H9 (cell line): ENCODE measurements at regions not wholly inside any gene's neighbourhood (a gene's known extent, or its start where the extent isn't known, plus 50 kb on each side); places are given as distances from the start of the nearest gene placed in this dataset.

ENCODE experiments used
- DNase-seq: peaks from one replicate; pipeline ENCODE4 v3.0.0-alpha.2; 2017
- H2AFZ ChIP-seq: one replicate; pipeline ENCODE4 v1.6.1; 2013; ENCODE audit warnings: mild to moderate bottlenecking, low read length, control low read depth, moderate library complexity
- H2AK5ac ChIP-seq: 2 replicates; pipeline ENCODE4 v1.6.1; 2013; ENCODE audit warnings: low read length, control low read depth, mixed read lengths; ENCODE audit not compliant: insufficient read length
- H2BK120ac ChIP-seq: one replicate; pipeline ENCODE4 v1.6.1; 2013; ENCODE audit warnings: low read depth, mild to moderate bottlenecking, low read length, control low read depth, inconsistent platforms; ENCODE audit not compliant: poor library complexity, severe bottlenecking
- H2BK12ac ChIP-seq: 2 replicates; pipeline ENCODE4 v1.6.1; 2013; ENCODE audit warnings: low read length, control low read depth, mixed read lengths, low read depth; ENCODE audit not compliant: insufficient read length
- H2BK15ac ChIP-seq: 2 replicates; pipeline ENCODE4 v1.6.1; 2013; ENCODE audit warnings: low read depth, low read length, control low read depth
- H2BK20ac ChIP-seq: one replicate; pipeline ENCODE4 v1.6.1; 2013; ENCODE audit warnings: low read depth, mild to moderate bottlenecking, low read length, control low read depth, inconsistent platforms; ENCODE audit not compliant: poor library complexity, severe bottlenecking
- H2BK5ac ChIP-seq: 2 replicates; pipeline ENCODE4 v1.6.1; 2013; ENCODE audit warnings: low read length, control low read depth, mixed read lengths; ENCODE audit not compliant: insufficient read length
- H3K14ac ChIP-seq: 2 replicates; pipeline ENCODE4 v1.6.1; 2013; ENCODE audit warnings: low read length, control low read depth; ENCODE audit not compliant: insufficient read depth
- H3K18ac ChIP-seq: 2 replicates; pipeline ENCODE4 v1.6.1; 2013; ENCODE audit warnings: low read depth, mild to moderate bottlenecking, mixed read lengths, low read length, control low read depth; ENCODE audit not compliant: insufficient read length
- H3K23ac ChIP-seq: 2 replicates; pipeline ENCODE4 v1.6.1; 2013; ENCODE audit warnings: low read length, control low read depth, mixed read lengths, low read depth; ENCODE audit not compliant: insufficient read length
- H3K23me2 ChIP-seq: 2 replicates; pipeline ENCODE4 v1.6.1; 2013; ENCODE audit warnings: low read depth, mild to moderate bottlenecking, mixed read lengths, low read length, control low read depth; ENCODE audit not compliant: insufficient read length, poor library complexity, severe bottlenecking
- H3K27ac ChIP-seq: 2 replicates; pipeline ENCODE4 v1.5.1; 2013; ENCODE audit warnings: low read length, control low read depth, mixed read lengths, low read depth; ENCODE audit not compliant: insufficient read length
- H3K27me3 ChIP-seq: 2 replicates; pipeline ENCODE4 v1.6.1; 2013; ENCODE audit warnings: low read length, control low read depth, inconsistent platforms; ENCODE audit not compliant: insufficient read depth
- H3K4ac ChIP-seq: 2 replicates; pipeline ENCODE4 v1.6.1; 2013; ENCODE audit warnings: low read depth, mild to moderate bottlenecking, control low read depth, inconsistent platforms, low read length, moderate library complexity
- H3K4me1 ChIP-seq: 2 replicates; pipeline ENCODE4 v1.6.1; 2013; ENCODE audit warnings: low read length, control low read depth, inconsistent platforms; ENCODE audit not compliant: insufficient read depth
- H3K4me2 ChIP-seq: 2 replicates; pipeline ENCODE4 v1.6.1; 2013; ENCODE audit warnings: low read length, control low read depth, mixed read lengths; ENCODE audit not compliant: insufficient read length, insufficient read depth
- H3K56ac ChIP-seq: 2 replicates; pipeline ENCODE4 v1.6.1; 2013; ENCODE audit warnings: low read depth, mild to moderate bottlenecking, mixed read lengths, low read length, control low read depth; ENCODE audit not compliant: insufficient read length
- H3K79me1 ChIP-seq: 2 replicates; pipeline ENCODE4 v1.6.1; 2013; ENCODE audit warnings: low read depth, mild to moderate bottlenecking, moderate library complexity, low read length, control low read depth, inconsistent platforms; ENCODE audit not compliant: insufficient read depth, poor library complexity, severe bottlenecking
- H3K79me2 ChIP-seq: 2 replicates; pipeline ENCODE4 v1.6.1; 2013; ENCODE audit warnings: low read length, control low read depth, inconsistent platforms; ENCODE audit not compliant: insufficient read depth
- H3K9ac ChIP-seq: 2 replicates; pipeline ENCODE4 v1.6.1; 2013; ENCODE audit warnings: low read length, control low read depth, mixed read lengths; ENCODE audit not compliant: insufficient read length; ENCODE audit errors: extremely low read depth
- H3K9me3 ChIP-seq: one replicate; pipeline ENCODE4 v1.6.1; 2013; ENCODE audit warnings: low read depth, low read length, inconsistent platforms; ENCODE audit not compliant: control insufficient read depth
- H3T11ph ChIP-seq: one replicate; pipeline ENCODE4 v1.6.1; 2013; ENCODE audit warnings: mild to moderate bottlenecking, low read length, control low read depth, inconsistent platforms
- H4K20me1 ChIP-seq: one replicate; pipeline ENCODE4 v1.6.1; 2013; ENCODE audit not compliant: control insufficient read depth, insufficient read length, insufficient read depth
- H4K5ac ChIP-seq: 2 replicates; pipeline ENCODE4 v1.6.1; 2013; ENCODE audit warnings: low read depth, mild to moderate bottlenecking, mixed read lengths, low read length, control low read depth; ENCODE audit not compliant: insufficient read length
- H4K8ac ChIP-seq: replicated peaks from 2 replicates; pipeline ENCODE4 v1.6.1; 2013; ENCODE audit warnings: low read length, control low read depth, mixed read lengths, low read depth; ENCODE audit not compliant: insufficient read length
- H4K91ac ChIP-seq: 2 replicates; pipeline ENCODE4 v1.6.1; 2013; ENCODE audit warnings: low read depth, mild to moderate bottlenecking, moderate library complexity, mixed read lengths, low read length, control low read depth; ENCODE audit not compliant: insufficient read length
- H3K27ac Mint-ChIP-seq, 3 experiments: 2 replicates in 2 of 3; 3 replicates in 1 of 3; pipeline ENCODE4 v1.8.0; 2020 to 2021; ENCODE audit warnings: mixed read lengths in 3 of 3, mild to moderate bottlenecking in 1 of 3, moderate library complexity in 1 of 3
- H3K27me3 Mint-ChIP-seq: 2 replicates; pipeline ENCODE4 v1.8.0; 2021; ENCODE audit warnings: low read depth, mild to moderate bottlenecking, moderate library complexity, mixed read lengths
- H3K36me3 Mint-ChIP-seq, 3 experiments: 2 replicates in 2 of 3; 3 replicates in 1 of 3; pipeline ENCODE4 v1.8.0; 2020 to 2021; ENCODE audit warnings: low read depth in 3 of 3, mixed read lengths in 3 of 3; ENCODE audit not compliant: insufficient read depth in 1 of 3
- H3K4me1 Mint-ChIP-seq, 2 experiments: 2 replicates each; pipeline ENCODE4 v1.8.0; 2020; ENCODE audit warnings: mixed read lengths in 2 of 2
- H3K4me3 Mint-ChIP-seq, 2 experiments: 2 replicates in 1 of 2; 3 replicates in 1 of 2; pipeline ENCODE4 v1.8.0; 2020 to 2021; ENCODE audit warnings: mild to moderate bottlenecking in 2 of 2, mixed read lengths in 2 of 2, moderate library complexity in 1 of 2
- H3K9me3 Mint-ChIP-seq, 2 experiments: 2 replicates in 1 of 2; 3 replicates in 1 of 2; pipeline ENCODE4 v1.8.0; 2020; ENCODE audit warnings: mild to moderate bottlenecking in 2 of 2, mixed read lengths in 2 of 2, moderate library complexity in 1 of 2
- WGBS: extraction: QIAGEN DNeasy Blood & Tissue Kit; methylation state at CpG from one replicate; pipeline ENCODE4 v1.1.7; 2013; ENCODE audit warnings: missing lambda C conversion rate, low lambda C conversion rate, mixed read lengths; ENCODE audit not compliant: insufficient read length; ENCODE audit errors: extremely low coverage; 5-methylcytosine and 5-hydroxymethylcytosine counted together
- TF ChIP-seq, protein P1 (sequence below): fragments of 200-600 bp; sonication (generic); conservative IDR thresholded peaks from 3 replicates; pipeline ENCODE4 v1.8.0; 2021; ENCODE audit warnings: antibody characterized with exemption, mild to moderate bottlenecking

DNA sequence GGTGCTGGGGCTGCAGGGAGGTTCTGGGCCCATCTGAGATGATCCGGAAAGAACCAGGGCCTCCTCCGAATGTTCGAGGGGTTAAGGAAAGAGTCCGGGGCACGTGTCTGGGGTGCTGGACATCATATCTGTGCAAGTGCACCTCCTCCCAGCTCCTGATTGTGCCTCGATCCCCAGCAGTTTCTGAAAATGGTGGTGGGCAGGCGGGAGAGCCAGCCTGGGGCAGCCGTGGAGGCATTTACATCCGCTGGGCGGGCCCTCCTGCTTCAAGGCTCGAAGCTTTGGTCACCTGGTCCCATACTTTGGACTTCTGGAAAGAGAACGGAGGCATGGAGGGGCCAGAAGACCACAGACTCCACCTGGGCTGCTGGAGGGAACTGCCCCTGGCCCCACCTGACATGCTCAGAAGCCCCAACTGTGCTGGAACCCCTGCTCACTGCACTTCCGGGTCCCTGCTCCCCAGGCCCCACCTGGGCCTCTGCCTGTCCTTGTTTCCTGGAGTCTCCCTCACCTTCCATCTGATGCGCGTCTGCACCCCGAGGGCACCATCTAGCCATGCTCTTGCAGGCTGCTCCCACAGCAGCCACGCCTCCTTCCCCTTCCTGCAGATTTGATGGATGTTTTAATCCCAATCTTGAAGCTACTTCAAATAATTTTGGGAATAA is 119.2 kb upstream of the HDAC4 start:
- H3K27me3 Mint-ChIP-seq, result peaks cover 3% of the 10 kb centered on the region
- H3K27ac ChIP-seq, result no peak overlapping the region

More for the DNA sequence above, 119.2 kb upstream of the HDAC4 start:
- no peak overlapping the region for H4K5ac ChIP-seq
- no peak overlapping the region for H2BK15ac ChIP-seq
- no peak overlapping the region for H3K14ac ChIP-seq
- H2BK5ac ChIP-seq, result no peak overlapping the region
- H3K18ac ChIP-seq, result no peak overlapping the region
- no peaks in the 10 kb centered on the region for H3K79me2 ChIP-seq
- no peak overlapping the region for H2BK12ac ChIP-seq
- no peak overlapping the region for H3T11ph ChIP-seq
- no peaks in the 10 kb centered on the region for H3K27me3 ChIP-seq
- Mint-ChIP-seq H3K4me1 (peaks cover 9 to 14% of the 10 kb centered on the region in 2 experiments), H3K27ac (no peak overlapping the region), H3K36me3 (no peaks in the 10 kb centered on the region; a peak in 1 of 7 replicates), H3K9me3 (no peaks in the 10 kb centered on the region; a peak in 1 of 5 replicates), H3K4me3 (no peak overlapping the region)
- TF ChIP-seq, protein P1, sequence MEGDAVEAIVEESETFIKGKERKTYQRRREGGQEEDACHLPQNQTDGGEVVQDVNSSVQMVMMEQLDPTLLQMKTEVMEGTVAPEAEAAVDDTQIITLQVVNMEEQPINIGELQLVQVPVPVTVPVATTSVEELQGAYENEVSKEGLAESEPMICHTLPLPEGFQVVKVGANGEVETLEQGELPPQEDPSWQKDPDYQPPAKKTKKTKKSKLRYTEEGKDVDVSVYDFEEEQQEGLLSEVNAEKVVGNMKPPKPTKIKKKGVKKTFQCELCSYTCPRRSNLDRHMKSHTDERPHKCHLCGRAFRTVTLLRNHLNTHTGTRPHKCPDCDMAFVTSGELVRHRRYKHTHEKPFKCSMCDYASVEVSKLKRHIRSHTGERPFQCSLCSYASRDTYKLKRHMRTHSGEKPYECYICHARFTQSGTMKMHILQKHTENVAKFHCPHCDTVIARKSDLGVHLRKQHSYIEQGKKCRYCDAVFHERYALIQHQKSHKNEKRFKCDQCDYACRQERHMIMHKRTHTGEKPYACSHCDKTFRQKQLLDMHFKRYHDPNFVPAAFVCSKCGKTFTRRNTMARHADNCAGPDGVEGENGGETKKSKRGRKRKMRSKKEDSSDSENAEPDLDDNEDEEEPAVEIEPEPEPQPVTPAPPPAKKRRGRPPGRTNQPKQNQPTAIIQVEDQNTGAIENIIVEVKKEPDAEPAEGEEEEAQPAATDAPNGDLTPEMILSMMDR, result no peak
- no peaks in the 10 kb centered on the region for H3K9me3 ChIP-seq
- no peak overlapping the region for H4K8ac ChIP-seq
- no peak for DNase-seq
- no peaks in the 10 kb centered on the region for H4K20me1 ChIP-seq
- WGBS, result no CpG with 5 or more reads among the region's 17 CpGs
- no peak overlapping the region for H2AK5ac ChIP-seq
- H4K91ac ChIP-seq, result no peak overlapping the region
- no peak overlapping the region for H3K56ac ChIP-seq
- no peak overlapping the region for H2BK120ac ChIP-seq
- H3K4me1 ChIP-seq, result no peaks in the 10 kb centered on the region; the same call in 1 of the 2 replicates
- no peak overlapping the region for H3K4ac ChIP-seq
- no peak overlapping the region for H3K9ac ChIP-seq
- H3K79me1 ChIP-seq, result no peaks in the 10 kb centered on the region
- H3K4me2 ChIP-seq, result no peak overlapping the region
- H3K23me2 ChIP-seq, result no peaks in the 10 kb centered on the region
- no peak overlapping the region for H3K23ac ChIP-seq
- H2AFZ ChIP-seq, result no peak overlapping the region
- no peak overlapping the region for H2BK20ac ChIP-seq
